DOHH2 (cell line): ENCODE measurements at regions not wholly inside any gene's neighbourhood (a gene's known extent, or its start where the extent isn't known, plus 50 kb on each side); places are given as distances from the start of the nearest gene placed in this dataset.

Experiments
- CTCF ChIP-seq: fragments of 200-600 bp; sonication (generic); IDR thresholded peaks from one replicate; pipeline ENCODE4 v1.5.1; 2014; ENCODE audit warnings: antibody characterized with exemption, mild to moderate bottlenecking, low read depth, low read length; ENCODE audit not compliant: poor library complexity, severe bottlenecking
- EZH2phosphoT487 ChIP-seq: fragments of 200-600 bp; sonication (generic); IDR thresholded peaks from 2 replicates; pipeline ENCODE4 v1.6.1; 2017; ENCODE audit warnings: borderline replicate concordance, mild to moderate bottlenecking, antibody characterized with exemption, low read length, moderate library complexity, mixed read lengths

- no peak for TF ChIP-seq CTCF
- TF ChIP-seq EZH2phosphoT487 = no peak
Measured at GRCh38 chr6:7000825-7001777, 106.7 kb upstream of the RREB1 start.
